GM13977 (cell line): ENCODE measurements at regions not wholly inside any gene's neighbourhood (a gene's known extent, or its start where the extent isn't known, plus 50 kb on each side); places are given as distances from the start of the nearest gene placed in this dataset.

ENCODE experiments used
- DNase-seq: peaks from one replicate; pipeline ENCODE4 v3.0.0; 2012; ENCODE audit warnings: low spot score
- CTCF ChIP-seq: IDR thresholded peaks from 2 replicates; pipeline ENCODE4 v1.5.1; 2012; ENCODE audit warnings: mild to moderate bottlenecking, control low read depth; ENCODE audit not compliant: insufficient read depth; ENCODE audit errors: extremely low read depth, missing control alignments
- in situ Hi-C: fragments of 300-500 bp; cut with MboI; formaldehyde crosslinking; loops from one replicate; pipeline ENCODE4 v1.12.0; 2022; ENCODE audit warnings: low sequenced_read_pairs, low pct_unique_long_range_greater_than_20kb, mixed read lengths, inconsistent platforms; ENCODE audit not compliant: unreplicated experiment

GRCh38 chr2:111219285-111219684, 98.6 kb downstream of the BCL2L11 start:
- in situ Hi-C loops, result no loop called here
- no peak for TF ChIP-seq CTCF
- peak; percentile 50 for DNase-seq

GRCh38 chr2:111219734-111220505, 99.2 kb downstream of the BCL2L11 start:
- DNase-seq, result no peak
- no peak for TF ChIP-seq CTCF

GRCh38 chr2:111220962-111221361, 100.2 kb downstream of the BCL2L11 start:
- TF ChIP-seq CTCF, result no peak
- no peak for DNase-seq
- in situ Hi-C loops, result no loop called here

More at GRCh38 chr2:111219734-111220505, 99.2 kb downstream of the BCL2L11 start:
- in situ Hi-C loops, result no loop called here

GRCh38 chr2:111221701-111222100, 101.0 kb downstream of the BCL2L11 start:
- DNase-seq, result no peak
- no peak for TF ChIP-seq CTCF
- in situ Hi-C loops, result no loop called here

- no peak for TF ChIP-seq CTCF
- in situ Hi-C loops, result no loop called here
- no peak for DNase-seq
Observed at GRCh38 chr2:111222204-111222866, 101.6 kb downstream of the BCL2L11 start.

- in situ Hi-C loops, result no loop called here
- no peak for DNase-seq
- no peak for TF ChIP-seq CTCF
Observed at GRCh38 chr2:111225856-111226255, 105.1 kb downstream of the BCL2L11 start.
